Activated gamma-delta T cell treated with anti-CD3 and anti-CD28 coated beads, Interleukin-2, amount 50 U/mL, for 16 hours (primary cell): ENCODE measurements at regions not wholly inside any gene's neighbourhood (a gene's known extent, or its start where the extent isn't known, plus 50 kb on each side); places are given as distances from the start of the nearest gene placed in this dataset.

ENCODE experiments used
- DNase-seq: peaks from one replicate; pipeline ENCODE4 v3.0.0-alpha.2; 2020; ENCODE audit warnings: low read depth

DNA sequence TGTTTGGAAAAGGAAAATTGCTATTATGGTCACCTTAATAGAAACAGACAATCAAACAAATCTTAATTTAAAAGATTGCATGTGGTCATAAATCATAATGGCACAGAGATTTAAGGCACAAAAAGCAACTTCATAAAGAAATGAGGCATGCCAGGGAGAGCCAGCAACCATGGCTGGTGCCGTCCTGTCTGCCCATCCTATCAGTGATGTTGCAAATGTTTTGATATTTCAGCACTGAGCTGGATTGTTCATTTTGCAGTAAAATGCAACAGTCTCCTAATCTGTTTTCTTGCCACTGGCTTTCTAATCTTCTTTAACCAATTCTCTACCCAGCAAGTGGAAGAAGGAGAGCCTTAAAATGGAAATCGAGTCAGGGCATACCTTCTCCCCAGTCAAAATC lies 249.8 kb downstream of the SAMD5 start:
- no peak for DNase-seq

DNA sequence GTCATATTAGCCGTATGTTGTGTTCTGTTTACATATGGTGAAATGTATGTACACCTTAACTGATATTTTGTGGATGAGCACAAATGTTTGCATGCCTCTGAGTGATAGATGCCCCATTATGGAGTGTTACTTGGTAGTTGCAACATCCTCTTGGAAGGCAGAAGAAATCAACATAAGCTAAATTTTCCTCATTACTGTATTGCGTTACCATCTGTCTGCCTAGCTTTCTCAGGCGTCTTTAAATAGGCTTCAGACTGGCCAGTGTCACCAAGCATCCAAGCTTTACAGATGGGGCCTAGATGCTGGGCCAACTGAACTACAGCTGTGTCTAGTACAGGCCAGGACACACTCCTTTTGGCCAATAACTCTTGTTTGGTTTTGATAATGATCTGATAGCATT lies 250.6 kb downstream of the SAMD5 start:
- DNase-seq: no peak

DNA sequence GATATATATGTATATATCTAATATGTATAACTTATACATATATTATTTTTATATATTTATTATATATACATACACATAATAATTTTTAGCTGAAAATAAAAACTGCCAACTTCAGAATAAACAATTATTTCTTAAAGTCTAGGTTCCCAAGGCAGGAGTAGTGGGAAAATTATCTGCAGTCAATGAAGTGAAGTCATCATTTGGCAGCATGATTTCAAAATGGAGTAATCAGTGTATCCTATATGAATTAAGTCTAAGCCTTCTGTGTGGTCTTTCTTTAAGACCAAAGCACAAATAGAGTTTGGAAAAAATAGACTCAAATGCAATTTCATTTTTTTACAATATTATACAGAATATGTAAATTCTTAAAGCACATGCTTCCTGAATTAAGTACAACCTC lies 251.0 kb downstream of the SAMD5 start:
- no peak for DNase-seq

DNA sequence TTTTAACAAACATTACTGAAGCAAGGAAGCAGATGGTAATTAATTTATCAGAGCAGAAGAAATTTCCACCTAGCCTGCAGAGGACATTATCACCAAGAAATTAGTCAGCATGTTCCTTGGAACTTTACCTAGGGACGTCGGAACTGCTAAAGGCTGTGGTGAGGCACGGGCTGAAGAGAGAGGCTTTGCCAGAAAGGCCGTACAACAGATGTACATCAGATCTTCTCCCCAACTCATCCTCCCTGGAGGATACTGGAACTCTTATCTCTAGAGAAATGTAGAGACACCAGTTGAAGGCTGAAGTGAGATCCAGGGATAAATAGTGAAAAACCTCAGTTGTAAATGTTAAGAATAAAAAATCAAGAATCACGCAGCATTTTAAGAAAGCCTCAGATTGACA lies 257.1 kb downstream of the SAMD5 start:
- DNase-seq: no peak

DNA sequence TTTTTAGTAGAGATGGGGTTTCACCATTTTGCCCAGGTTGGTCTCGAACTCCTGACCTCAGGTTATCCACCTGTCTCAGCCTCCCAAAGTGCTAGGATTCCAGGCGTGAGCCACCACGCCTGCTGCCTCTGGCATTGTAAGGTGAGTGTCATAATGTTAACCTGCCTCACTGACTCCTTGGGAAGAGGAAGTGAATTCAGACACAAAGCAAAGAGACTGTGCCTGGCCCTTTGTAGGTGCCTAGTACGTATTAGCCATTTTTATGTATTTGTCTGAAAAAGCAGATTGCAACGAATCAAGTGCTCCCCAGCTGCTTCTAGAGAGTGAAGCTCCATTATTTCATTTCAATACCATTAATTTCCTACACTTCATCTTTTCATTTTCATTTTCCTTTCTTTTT lies 260.5 kb downstream of the SAMD5 start:
- no peak for DNase-seq

DNA sequence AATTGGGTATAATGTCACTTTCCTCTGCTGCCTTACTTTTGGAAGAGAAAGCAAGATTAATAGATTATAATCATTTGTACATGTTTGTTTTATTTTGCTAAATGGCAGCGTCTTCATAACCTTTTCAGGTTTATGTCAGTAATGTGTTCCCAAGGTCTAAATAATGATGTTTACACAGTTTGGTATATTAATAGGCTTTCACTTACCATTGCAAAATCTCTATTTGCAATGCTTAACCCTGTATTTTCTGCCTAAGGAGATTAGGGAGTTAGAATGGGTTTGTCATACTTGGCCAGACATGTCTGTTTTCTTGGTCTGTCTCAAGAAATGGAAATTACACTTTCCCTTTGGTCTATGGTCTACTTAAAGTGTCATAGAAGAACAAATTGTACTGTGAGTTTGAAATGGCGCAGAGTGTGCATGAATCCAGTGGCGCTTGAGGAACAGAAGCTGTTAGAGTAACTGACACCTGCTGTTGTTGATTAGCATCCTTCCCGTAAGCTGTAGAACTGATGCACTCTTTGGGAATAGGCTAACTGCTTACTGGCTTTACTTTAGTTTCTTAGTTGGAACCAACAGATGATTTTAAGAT lies 261.1 kb downstream of the SAMD5 start:
- no peak for DNase-seq

DNA sequence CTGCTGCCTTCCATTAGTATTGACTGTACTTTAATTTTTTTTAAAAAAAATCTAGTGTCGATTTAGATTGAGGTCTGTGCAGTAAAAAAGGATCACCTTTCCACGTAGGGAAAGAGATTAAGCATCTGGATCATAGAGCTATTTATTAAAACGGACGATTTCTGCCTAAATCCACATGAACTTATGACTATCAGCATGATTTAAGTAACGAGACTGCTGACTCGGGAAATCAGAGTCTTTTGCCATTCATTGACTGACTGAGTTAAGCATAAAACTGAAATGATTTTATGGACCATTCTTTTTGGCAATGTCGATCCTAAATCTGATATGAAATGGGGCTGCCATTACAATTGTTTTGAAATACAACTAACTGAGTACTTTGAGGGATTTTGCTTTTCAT lies 261.7 kb downstream of the SAMD5 start:
- DNase-seq: no peak

DNA sequence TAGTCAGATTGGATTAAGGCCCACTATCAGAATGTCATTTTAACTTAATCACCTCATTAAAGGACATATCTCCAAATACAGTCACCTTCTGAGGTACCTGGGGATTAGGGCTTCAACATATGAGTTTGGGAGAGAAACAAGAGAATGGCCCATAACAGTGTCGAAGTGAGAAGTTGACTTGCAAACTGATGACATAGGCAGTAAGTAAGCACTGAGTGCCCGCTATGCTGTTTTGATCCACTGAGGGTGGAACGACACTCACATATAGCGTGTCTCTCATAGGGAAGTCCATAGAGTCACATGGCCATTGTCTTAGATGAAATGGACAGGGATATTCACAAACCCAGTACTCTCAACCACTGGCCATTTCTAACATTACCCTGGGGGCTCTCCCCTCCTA lies 264.2 kb downstream of the SAMD5 start:
- no peak for DNase-seq

DNA sequence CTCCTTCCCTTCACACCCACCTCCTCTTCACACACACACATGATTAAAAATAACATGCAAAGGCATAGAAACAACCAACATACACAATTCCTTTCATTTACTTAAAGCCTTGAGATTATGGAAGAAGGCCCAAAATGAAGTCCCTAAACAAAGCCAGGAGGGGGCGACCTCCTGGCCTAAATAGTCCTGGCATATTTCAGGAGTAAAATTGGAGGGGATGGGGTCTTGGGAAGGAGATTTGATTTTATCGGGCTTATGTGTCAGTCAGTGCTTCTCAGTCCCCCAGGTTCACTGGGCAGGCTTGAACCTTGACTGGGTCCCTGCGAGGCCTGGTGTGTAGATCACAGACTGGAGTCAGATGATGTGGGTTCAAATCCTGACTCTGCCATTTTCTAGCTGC lies 266.4 kb downstream of the SAMD5 start:
- DNase-seq: no peak

DNA sequence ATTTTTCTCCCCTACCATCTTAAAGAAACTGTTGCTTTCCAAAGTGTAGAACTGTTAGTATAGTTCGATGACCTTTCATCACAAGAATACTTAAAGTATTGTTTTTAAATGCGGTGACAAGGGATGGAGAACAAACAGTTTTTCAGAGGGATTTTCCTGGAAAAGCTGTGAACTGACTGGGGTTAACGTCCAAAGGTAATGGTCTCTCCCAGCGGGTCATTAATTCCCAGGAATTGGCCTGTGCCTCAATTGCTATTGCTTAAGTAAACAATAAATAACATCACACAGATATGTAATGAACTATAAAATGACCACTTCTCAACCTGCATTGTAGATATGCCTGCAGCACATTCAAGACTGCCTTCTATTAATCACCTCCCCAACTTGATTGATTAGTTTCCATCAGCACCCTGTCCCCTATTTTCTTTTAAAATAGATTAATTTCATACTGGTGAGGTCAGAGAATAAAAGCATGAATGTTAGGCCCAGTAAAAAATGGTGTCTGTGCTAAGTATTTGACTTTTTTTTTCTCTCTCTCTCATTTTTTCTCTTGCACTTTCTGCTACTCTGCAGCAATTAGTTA lies 268.2 kb downstream of the SAMD5 start:
- DNase-seq: no peak

DNA sequence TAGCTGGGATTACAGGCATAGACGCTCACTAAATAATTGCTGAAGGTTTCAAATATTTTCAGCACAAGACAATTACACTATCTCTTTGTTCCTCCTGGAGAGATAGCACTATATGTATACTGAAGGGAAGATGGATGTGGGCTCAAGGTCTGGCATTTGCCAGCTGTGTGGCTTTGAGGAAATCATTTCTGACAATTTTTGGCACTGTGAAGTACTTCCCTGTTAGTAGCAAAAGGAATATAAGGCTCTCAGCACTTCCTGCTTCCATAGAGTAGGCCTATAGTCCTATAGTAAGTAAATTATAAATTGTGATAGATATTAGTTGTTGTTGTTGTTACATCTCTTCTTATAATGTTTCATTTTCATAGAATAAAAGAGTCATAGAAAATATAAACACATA lies 271.1 kb downstream of the SAMD5 start:
- DNase-seq: no peak

DNA sequence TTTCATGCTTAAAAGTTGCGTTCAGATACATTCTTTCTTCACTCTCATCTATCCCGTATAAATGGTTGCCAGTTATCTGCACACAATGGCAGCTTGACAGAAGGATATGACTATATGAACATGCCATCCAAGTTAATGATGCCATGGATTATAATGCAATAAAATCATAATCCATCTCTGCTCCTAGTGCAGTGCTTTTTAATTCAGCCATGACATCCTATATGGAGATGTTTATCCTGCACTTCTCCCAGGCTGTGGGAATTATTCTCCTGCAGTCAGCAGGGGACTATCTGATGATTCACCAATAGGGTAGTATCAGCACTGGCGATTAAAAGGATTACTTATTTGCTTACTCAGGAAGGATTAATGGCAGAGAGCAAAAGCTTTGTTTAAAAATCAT lies 273.8 kb downstream of the SAMD5 start:
- no peak for DNase-seq

DNA sequence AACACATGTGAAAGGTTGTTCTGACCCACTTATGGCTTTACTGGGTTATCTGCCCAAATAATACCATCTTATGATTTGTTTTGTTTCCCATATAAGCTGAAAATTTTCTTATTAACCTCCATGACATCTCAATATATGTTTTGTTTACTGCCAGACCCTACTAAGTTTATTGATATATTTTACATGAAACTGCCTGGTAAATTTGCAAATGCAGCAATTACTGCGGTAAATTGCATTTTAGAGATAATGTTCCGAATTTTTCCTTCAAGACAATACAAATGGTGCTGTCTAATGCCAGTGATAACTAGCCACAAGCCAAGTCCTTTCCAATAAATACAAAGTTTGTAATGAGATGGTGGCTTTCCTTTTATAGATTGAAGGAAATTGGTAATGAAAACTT lies 275.9 kb downstream of the SAMD5 start:
- DNase-seq: no peak

DNA sequence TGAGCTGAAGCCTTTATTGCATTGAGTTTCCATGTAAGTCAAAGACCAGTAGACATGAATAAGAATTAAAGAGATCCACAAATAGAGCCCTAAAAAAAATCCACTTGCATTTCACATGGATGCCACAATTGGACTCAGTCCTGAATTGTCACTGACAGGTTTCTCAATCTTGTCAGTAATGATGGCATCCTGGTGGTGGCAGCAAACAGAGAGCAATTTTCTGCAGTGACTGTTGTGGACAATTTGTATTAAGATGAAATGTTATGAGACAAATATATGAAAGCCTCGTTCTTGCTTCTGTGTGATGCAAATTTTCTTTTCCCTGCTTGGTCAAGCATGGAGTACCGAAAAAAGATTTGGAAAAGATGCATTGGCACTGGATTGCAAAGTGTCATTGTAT lies 278.9 kb downstream of the SAMD5 start:
- no peak for DNase-seq

DNA sequence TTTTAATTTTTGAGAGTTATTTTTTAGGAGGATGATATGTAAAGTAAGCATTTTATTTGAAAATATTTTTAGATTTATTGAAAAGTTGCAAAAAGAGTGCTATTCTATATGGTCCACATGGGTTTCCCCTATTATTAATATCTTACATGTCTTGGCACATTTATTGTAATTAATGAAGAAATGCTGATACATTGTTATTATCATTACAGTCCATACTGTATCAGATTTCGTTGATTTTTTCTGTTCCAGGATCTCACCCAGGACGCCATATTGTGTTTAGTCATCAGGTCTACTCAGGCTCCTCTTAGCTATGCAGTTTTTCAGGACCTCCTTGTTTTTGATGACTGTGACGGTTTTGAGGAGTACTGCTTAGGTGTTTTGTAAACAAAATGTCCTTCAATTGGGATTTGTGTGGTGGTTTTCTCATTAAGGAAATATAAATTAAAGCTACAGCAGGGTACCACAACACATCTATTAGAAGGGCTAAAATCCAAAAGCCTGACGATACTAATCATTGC lies 281.0 kb downstream of the SAMD5 start:
- DNase-seq: no peak

DNA sequence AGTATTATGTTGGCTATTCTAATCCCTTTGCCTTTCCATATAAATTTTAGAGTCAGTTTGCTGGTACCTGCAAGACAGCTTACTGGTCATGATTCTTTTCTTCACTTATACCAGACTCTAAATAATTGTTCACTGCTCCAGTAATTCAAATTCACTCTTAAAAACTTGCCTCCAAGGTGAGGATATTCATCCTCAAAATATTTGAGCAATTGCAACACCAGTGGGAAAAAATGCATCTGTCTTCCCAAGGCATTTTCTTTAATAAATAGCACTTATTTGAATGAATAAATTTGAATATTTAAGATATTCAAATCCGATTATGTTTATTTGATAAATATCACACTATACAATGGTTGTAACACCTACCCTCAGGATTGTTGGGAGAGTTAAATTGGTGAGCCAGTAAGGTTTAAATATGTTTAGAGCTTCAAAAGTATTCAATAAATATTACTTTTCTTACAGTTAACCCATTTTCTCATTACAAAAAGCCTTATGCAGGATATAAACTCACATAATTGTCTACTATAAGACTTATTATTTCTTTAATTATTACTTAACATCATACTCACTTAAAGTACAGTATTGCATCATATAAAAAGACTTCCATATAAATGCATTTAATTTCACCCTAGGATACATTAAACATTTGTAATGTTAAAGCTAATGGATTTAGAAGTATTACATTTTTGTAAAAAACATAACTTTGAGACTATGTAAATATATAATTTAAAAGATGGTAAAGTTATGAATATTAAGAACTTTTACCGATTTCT lies 285.6 kb downstream of the SAMD5 start:
- DNase-seq: no peak

DNA sequence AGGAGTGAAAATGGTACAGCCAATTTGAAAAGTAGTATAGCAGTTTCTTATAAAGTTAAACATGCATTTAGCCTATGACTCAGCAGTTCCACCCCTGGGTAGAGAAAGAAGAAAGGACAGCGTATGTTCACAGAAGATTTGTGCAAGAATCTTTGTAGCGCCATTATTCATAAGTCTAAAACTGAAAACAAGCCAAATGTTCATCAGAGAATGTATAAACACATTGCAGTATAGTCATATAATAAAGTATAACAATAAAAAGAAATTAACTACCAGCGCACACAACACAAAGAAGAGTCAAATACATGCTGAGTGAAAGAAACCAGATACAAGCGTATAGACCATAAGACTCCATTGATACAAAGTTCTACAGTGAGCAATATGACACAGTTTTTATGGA lies 294.0 kb downstream of the SAMD5 start:
- no peak for DNase-seq

DNA sequence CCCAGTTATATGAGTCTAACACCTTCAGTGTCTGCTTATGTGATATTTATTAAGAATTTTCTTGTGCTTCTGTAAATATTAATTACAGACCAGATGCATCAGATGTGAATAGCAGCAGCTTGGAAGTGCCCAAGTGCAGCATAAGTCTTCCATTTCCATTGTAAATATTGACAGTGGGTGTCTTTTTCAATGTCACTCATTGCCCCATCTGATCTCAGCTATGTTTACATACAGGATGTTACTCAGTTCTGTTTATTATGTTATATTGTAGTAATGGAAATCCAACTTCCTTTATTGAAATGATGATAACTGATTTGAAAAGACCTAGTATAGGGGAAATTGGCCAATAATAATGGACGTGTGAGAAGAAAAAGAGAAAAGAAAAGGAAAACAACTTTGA lies 296.7 kb downstream of the SAMD5 start:
- DNase-seq: no peak

DNA sequence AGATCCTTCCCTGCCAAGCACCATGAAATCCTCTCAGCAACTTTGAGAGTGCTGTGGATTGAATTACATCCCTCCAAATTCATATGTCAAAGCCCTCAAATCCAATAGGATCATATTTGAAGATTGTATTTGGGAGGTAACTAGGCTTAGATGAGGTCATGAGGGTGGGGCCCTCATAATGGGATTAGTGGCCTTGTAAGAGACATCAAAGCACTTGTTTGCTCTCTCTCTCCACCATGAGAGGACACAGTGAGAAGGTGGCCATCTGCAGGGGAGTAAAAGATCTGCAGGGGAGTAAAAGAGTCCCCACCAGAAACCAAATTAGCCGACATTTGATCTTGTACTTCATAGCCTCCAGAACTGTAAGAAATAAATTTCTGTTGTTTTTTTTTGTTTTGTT lies 298.2 kb downstream of the SAMD5 start:
- no peak for DNase-seq

DNA sequence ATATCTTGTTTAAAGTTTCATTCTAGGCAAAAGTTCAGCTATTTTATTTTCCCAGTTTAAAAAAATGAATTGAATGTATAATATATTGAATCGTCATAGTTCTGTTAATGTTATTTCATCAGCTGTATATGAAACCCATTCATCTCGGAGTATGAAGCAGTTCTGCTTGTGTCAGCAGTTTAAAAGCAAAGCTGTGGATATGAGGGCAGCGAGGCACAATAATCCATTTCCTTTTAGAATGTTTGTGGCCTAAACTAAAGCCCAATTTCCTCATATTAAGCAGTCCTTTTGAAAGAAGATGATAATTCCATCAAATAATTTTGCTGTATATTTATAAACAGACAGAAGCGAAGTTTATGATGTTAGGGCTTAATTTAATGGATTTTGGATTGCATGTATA lies 300.1 kb downstream of the SAMD5 start:
- DNase-seq: no peak

DNA sequence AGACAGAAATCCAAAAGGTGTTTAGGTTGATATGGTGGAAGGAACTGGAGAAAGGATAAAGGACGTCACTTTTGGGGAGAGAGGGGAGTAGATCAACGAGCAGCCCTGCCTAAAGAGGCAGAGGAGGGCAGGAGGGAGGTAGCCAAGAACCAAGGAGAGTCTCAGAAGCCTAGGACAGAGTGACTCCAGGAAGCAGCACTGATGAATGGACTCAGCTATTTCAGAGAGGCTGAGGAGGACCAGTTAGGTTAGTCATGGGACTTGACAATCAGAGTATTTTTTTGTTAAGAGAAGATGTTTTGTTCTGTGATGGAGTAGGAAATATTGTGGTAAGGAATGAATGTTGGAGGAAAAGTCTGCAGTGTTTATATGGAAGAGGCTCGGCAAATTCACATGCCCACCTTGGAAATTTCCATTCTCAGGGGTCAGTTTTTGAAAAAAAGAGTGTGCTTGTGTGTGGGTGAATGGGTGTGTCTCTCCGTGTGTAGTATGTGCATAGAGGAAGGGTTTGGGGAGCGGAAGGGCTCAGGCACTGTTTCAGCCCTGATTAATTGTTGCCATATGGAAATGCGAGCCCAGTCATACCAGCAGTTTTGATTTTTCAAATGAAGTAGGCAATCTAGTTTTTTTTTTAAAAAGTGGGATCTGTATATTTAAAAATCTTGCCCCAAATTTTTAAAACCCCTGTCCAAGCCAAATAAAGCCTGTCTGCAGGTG lies 303.6 kb downstream of the SAMD5 start:
- no peak for DNase-seq

DNA sequence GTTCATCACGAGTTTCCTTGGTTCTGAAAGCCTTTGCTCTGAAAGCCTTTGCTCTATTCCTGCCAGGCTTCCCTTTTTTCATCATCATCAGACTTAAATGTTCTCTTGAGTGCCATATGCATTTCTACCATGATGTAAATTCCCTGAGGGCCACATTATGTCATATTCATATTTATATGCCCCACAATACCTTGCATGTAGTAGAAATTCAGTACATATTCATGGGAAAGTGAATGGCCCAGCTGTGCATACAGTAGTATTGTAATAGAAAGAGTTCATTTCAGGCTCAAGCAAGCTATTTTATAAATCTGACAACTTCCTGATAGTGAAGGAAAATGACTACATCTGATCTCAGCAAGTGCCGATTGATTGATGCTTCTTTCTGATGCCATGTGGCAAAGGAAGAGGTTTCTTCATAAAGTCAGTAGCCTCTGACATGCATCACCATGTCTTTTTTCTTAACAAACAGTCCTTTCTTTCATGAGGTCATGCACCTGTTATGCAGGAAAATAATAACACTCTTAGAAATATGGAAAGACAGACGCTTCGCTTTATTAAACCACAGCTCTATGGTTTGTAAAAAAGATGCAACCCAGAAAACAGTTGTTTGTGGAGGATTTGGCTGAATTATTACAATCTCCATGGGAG lies 308.7 kb downstream of the SAMD5 start:
- no peak for DNase-seq
